Liver (tissue), 8 donors: ENCODE measurements at regions not wholly inside any gene's neighbourhood (a gene's known extent, or its start where the extent isn't known, plus 50 kb on each side); places are given as distances from the start of the nearest gene placed in this dataset.

Experiments
- DNase-seq: peaks from one replicate; pipeline ENCODE4 v3.0.0-alpha.2; 2017; ENCODE audit warnings: low spot score
- H3K27ac ChIP-seq, 2 donors: one replicate each; pipeline ENCODE4 v1.7.0; 2013; ENCODE audit warnings: inconsistent platforms in 2 of 2, low read length in 2 of 2, control low read depth in 1 of 2, low read depth in 1 of 2, mild to moderate bottlenecking in 1 of 2
- H3K27me3 ChIP-seq, 4 donors: one replicate each; pipeline versions ENCODE4 v1.6.1 to v1.7.0; 2013; ENCODE audit warnings: low read length in 3 of 4, inconsistent platforms in 1 of 4, mild to moderate bottlenecking in 1 of 4, moderate library complexity in 1 of 4; ENCODE audit not compliant: control insufficient read depth in 4 of 4, insufficient read depth in 4 of 4
- H3K36me3 ChIP-seq, 4 donors: one replicate each; pipeline versions ENCODE4 v1.6.1 to v1.7.0; 2013; ENCODE audit warnings: low read length in 3 of 4, mild to moderate bottlenecking in 3 of 4, low read depth in 1 of 4, moderate library complexity in 1 of 4; ENCODE audit not compliant: control insufficient read depth in 4 of 4, insufficient read depth in 3 of 4
- H3K4me1 ChIP-seq, 4 donors: one replicate each; pipeline versions ENCODE4 v1.6.1 to v1.7.0; 2013; ENCODE audit warnings: low read length in 3 of 4, mild to moderate bottlenecking in 3 of 4, moderate library complexity in 1 of 4; ENCODE audit not compliant: control insufficient read depth in 4 of 4, insufficient read depth in 4 of 4
- H3K4me3 ChIP-seq, 3 donors: one replicate each; pipeline versions ENCODE4 v1.6.1 to v1.7.0; 2013; ENCODE audit warnings: low read length in 3 of 3, control low read depth in 1 of 3, low read depth in 1 of 3, mild to moderate bottlenecking in 1 of 3
- H3K9ac ChIP-seq, 2 donors: one replicate each; pipeline ENCODE4 v1.7.0; 2013; ENCODE audit warnings: low read length in 2 of 2, mild to moderate bottlenecking in 2 of 2, moderate library complexity in 2 of 2, control low read depth in 1 of 2, low read depth in 1 of 2
- H3K9me3 ChIP-seq, 4 donors: one replicate each; pipeline versions ENCODE4 v1.6.1 to v1.7.0; 2013; ENCODE audit warnings: low read length in 3 of 4; ENCODE audit not compliant: control insufficient read depth in 4 of 4
- ATF3 ChIP-seq: IDR thresholded peaks from 2 replicates; pipeline ENCODE4 v1.6.1; 2016; ENCODE audit warnings: antibody characterized with exemption
- EGR1 ChIP-seq, 2 donors: IDR thresholded peaks; 2 replicates each; pipeline ENCODE4 v1.6.1; 2016 to 2018; ENCODE audit warnings: antibody characterized with exemption in 2 of 2, low read depth in 2 of 2
- GABPA ChIP-seq, 2 donors: IDR thresholded peaks in 1 of 2; conservative IDR thresholded peaks in 1 of 2; 2 replicates each; pipeline ENCODE4 v1.6.1; 2016; ENCODE audit warnings: antibody characterized with exemption in 2 of 2, mild to moderate bottlenecking in 1 of 2, moderate library complexity in 1 of 2
- HNF4A ChIP-seq, 2 donors: conservative IDR thresholded peaks; 2 replicates each; pipeline ENCODE4 v1.6.1; 2016; ENCODE audit warnings: antibody characterized with exemption in 2 of 2, mild to moderate bottlenecking in 2 of 2
- HNF4G ChIP-seq: IDR thresholded peaks from 2 replicates; pipeline ENCODE4 v1.6.1; 2016; ENCODE audit warnings: antibody characterized with exemption
- NR2F2 ChIP-seq: IDR thresholded peaks from 2 replicates; pipeline ENCODE4 v1.6.1; 2016; ENCODE audit warnings: antibody characterized with exemption
- RAD21 ChIP-seq, 2 donors: IDR thresholded peaks; 2 replicates each; pipeline ENCODE4 v1.6.1; 2016; ENCODE audit warnings: antibody characterized with exemption in 2 of 2, mild to moderate bottlenecking in 2 of 2
- RXRA ChIP-seq, 2 donors: IDR thresholded peaks; 2 replicates each; pipeline ENCODE4 v1.6.1; 2017 to 2018; ENCODE audit warnings: antibody characterized with exemption in 2 of 2, mild to moderate bottlenecking in 1 of 2
- SP1 ChIP-seq: IDR thresholded peaks from 2 replicates; pipeline ENCODE4 v1.6.1; 2018; ENCODE audit warnings: antibody characterized with exemption, mild to moderate bottlenecking
- TAF1 ChIP-seq: conservative IDR thresholded peaks from 2 replicates; pipeline ENCODE4 v1.6.1; 2016; ENCODE audit warnings: antibody characterized with exemption, mild to moderate bottlenecking
- YY1 ChIP-seq: IDR thresholded peaks from 2 replicates; pipeline ENCODE4 v1.6.1; 2016; ENCODE audit warnings: antibody characterized with exemption, mild to moderate bottlenecking
- WGBS: extraction: QIAGEN DNeasy Blood & Tissue Kit; methylation state at CpG from one replicate; pipeline ENCODE4 v1.1.7; 2013; 5-methylcytosine and 5-hydroxymethylcytosine counted together
- TF ChIP-seq, protein P1 (sequence below): IDR thresholded peaks from 2 replicates; pipeline ENCODE4 v1.6.1; 2016; ENCODE audit warnings: antibody characterized with exemption
- TF ChIP-seq, protein P2 (sequence below): fragments of 150-350 bp; IDR thresholded peaks from 2 replicates; pipeline ENCODE4 v1.5.1; 2017; ENCODE audit warnings: improper control_type of control experiment, low read depth, low read length; ENCODE audit not compliant: missing input control
- TF ChIP-seq, protein P3 (sequence below): IDR thresholded peaks from 2 replicates; pipeline ENCODE4 v1.6.1; 2016; ENCODE audit warnings: antibody characterized with exemption
- TF ChIP-seq, protein P4 (sequence below): IDR thresholded peaks from 2 replicates; pipeline ENCODE4 v1.6.1; 2016; ENCODE audit warnings: antibody characterized with exemption, mild to moderate bottlenecking
- donor health status: healthy.
- donor health status: healthy.
- donor health status: healthy.
- donor health status: healthy.
- donor health status: healthy.

GRCh38 chr5:116789522-116789921, 214.9 kb upstream of the SEMA6A start:
- no peak overlapping the region for H3K9ac ChIP-seq
- H3K4me3 ChIP-seq = no peak overlapping the region
- WGBS = 88% methylated on average over 1 of the region's 1 CpG
- TF ChIP-seq HNF4A (conservative IDR thresholded peaks at IDR 0.05) = no peak
- no peak for TF ChIP-seq SP1
- TF ChIP-seq TAF1 = no peak
- TF ChIP-seq, protein P1, sequence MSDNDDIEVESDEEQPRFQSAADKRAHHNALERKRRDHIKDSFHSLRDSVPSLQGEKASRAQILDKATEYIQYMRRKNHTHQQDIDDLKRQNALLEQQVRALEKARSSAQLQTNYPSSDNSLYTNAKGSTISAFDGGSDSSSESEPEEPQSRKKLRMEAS = no peak
- no peak for TF ChIP-seq HNF4G
- TF ChIP-seq RXRA (IDR thresholded peaks at IDR 0.05) = no peak
- TF ChIP-seq, protein P2, sequence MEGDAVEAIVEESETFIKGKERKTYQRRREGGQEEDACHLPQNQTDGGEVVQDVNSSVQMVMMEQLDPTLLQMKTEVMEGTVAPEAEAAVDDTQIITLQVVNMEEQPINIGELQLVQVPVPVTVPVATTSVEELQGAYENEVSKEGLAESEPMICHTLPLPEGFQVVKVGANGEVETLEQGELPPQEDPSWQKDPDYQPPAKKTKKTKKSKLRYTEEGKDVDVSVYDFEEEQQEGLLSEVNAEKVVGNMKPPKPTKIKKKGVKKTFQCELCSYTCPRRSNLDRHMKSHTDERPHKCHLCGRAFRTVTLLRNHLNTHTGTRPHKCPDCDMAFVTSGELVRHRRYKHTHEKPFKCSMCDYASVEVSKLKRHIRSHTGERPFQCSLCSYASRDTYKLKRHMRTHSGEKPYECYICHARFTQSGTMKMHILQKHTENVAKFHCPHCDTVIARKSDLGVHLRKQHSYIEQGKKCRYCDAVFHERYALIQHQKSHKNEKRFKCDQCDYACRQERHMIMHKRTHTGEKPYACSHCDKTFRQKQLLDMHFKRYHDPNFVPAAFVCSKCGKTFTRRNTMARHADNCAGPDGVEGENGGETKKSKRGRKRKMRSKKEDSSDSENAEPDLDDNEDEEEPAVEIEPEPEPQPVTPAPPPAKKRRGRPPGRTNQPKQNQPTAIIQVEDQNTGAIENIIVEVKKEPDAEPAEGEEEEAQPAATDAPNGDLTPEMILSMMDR = no peak
- no peak for TF ChIP-seq EGR1 (IDR thresholded peaks at IDR 0.05; ENCODE audit: low read depth in 2 of 2)
- TF ChIP-seq, protein P3, sequence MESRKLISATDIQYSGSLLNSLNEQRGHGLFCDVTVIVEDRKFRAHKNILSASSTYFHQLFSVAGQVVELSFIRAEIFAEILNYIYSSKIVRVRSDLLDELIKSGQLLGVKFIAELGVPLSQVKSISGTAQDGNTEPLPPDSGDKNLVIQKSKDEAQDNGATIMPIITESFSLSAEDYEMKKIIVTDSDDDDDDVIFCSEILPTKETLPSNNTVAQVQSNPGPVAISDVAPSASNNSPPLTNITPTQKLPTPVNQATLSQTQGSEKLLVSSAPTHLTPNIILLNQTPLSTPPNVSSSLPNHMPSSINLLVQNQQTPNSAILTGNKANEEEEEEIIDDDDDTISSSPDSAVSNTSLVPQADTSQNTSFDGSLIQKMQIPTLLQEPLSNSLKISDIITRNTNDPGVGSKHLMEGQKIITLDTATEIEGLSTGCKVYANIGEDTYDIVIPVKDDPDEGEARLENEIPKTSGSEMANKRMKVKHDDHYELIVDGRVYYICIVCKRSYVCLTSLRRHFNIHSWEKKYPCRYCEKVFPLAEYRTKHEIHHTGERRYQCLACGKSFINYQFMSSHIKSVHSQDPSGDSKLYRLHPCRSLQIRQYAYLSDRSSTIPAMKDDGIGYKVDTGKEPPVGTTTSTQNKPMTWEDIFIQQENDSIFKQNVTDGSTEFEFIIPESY = no peak
- H3K9me3 ChIP-seq = peaks cover 0 to 10% (median 6%) of the 10 kb centered on the region in 4 donors
- no peak overlapping the region for H3K27ac ChIP-seq
- H3K36me3 ChIP-seq = no peaks in the 10 kb centered on the region
- no peak for DNase-seq
- H3K4me1 ChIP-seq = no peaks in the 10 kb centered on the region
- H3K27me3 ChIP-seq = no peaks in the 10 kb centered on the region

DNA sequence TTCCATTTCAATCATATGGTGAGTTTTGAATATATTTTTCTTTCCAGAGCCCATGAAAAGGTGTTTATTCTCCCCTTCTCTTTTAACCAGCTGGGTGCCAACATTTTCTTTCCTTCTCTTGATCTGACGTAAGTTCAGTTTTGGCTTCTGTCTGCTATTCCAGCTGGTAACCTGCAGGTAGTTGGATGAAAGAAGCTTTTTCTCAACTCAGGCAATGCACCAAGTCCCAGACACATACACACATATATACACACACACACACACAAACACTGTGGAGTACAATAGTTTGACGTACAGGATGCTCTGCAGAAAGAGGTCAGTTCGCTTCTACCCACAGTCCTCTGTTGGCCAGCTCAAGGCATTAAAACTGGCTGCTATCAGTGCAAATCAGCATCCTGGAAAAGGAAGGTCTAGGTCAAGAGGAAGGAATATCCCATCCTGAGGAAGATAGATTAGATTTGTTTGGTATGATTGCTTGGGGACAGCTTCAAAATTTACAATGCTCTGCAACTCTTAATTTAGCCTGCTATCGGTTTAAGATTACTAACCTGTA, 214.3 kb upstream of the SEMA6A start:
- TF ChIP-seq ATF3 = no peak
- no peak for TF ChIP-seq HNF4A (conservative IDR thresholded peaks at IDR 0.05)
- peak; percentile 99 for TF ChIP-seq NR2F2
- peak; percentile 25 for TF ChIP-seq SP1
- TF ChIP-seq RAD21 (IDR thresholded peaks at IDR 0.05) = peak; percentile 24 to 44
- no peak for DNase-seq
- peaks cover 0 to 10% (median 6%) of the 10 kb centered on the region in 4 donors for H3K9me3 ChIP-seq
- H3K27me3 ChIP-seq = no peaks in the 10 kb centered on the region
- H3K27ac ChIP-seq = no peak overlapping the region
- H3K9ac ChIP-seq = no peak overlapping the region
- H3K36me3 ChIP-seq = no peaks in the 10 kb centered on the region
- no peak overlapping the region for H3K4me3 ChIP-seq
- WGBS = 49% methylated on average over 4 of the region's 4 CpGs
- no peaks in the 10 kb centered on the region for H3K4me1 ChIP-seq

DNA sequence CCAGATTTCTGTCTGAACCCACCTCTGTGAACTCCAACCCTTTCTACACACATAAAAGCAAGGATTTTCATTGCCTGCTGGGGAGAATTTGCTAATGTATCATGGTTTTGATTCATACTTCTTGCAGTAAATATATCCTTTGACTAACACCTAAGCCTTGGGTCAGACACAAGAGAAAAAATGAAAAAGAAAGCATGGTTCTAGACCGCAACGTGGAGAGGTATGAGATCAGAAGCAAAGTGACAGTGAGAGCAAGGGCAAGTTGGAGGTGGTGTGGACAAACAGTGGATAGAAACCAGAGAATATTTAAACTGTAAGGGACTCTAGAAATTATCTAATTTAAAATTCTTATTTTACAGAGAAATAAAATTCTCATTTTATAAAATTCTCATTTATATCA, 212.9 kb upstream of the SEMA6A start:
- H3K9me3 ChIP-seq = peaks cover 1 to 10% (median 6%) of the 10 kb centered on the region in 4 donors
- H3K4me3 ChIP-seq = no peak overlapping the region
- 90% methylated on average over 2 of the region's 2 CpGs for WGBS
- TF ChIP-seq YY1 (no peak), GABPA (IDR thresholded peaks at IDR 0.05 in 1 of 2, conservative IDR thresholded peaks at IDR 0.05 in 1 of 2) (no peak)
- TF ChIP-seq, protein P4, sequence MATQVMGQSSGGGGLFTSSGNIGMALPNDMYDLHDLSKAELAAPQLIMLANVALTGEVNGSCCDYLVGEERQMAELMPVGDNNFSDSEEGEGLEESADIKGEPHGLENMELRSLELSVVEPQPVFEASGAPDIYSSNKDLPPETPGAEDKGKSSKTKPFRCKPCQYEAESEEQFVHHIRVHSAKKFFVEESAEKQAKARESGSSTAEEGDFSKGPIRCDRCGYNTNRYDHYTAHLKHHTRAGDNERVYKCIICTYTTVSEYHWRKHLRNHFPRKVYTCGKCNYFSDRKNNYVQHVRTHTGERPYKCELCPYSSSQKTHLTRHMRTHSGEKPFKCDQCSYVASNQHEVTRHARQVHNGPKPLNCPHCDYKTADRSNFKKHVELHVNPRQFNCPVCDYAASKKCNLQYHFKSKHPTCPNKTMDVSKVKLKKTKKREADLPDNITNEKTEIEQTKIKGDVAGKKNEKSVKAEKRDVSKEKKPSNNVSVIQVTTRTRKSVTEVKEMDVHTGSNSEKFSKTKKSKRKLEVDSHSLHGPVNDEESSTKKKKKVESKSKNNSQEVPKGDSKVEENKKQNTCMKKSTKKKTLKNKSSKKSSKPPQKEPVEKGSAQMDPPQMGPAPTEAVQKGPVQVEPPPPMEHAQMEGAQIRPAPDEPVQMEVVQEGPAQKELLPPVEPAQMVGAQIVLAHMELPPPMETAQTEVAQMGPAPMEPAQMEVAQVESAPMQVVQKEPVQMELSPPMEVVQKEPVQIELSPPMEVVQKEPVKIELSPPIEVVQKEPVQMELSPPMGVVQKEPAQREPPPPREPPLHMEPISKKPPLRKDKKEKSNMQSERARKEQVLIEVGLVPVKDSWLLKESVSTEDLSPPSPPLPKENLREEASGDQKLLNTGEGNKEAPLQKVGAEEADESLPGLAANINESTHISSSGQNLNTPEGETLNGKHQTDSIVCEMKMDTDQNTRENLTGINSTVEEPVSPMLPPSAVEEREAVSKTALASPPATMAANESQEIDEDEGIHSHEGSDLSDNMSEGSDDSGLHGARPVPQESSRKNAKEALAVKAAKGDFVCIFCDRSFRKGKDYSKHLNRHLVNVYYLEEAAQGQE = no peak
- H3K9ac ChIP-seq = no peak overlapping the region
- H3K27ac ChIP-seq = no peak overlapping the region
- DNase-seq = no peak
- H3K27me3 ChIP-seq = no peaks in the 10 kb centered on the region
- no peaks in the 10 kb centered on the region for H3K36me3 ChIP-seq
- H3K4me1 ChIP-seq = no peaks in the 10 kb centered on the region
